SK-N-MC (cell line): ENCODE measurements at regions not wholly inside any gene's neighbourhood (a gene's known extent, or its start where the extent isn't known, plus 50 kb on each side); places are given as distances from the start of the nearest gene placed in this dataset.

Experiments used
- EZH2 ChIP-seq: fragments of 200-600 bp; sonication (generic); IDR thresholded peaks from one replicate; pipeline ENCODE4 v1.6.1; 2017; ENCODE audit warnings: antibody characterized with exemption
- POLR2AphosphoS5 ChIP-seq: IDR thresholded peaks from 2 replicates; pipeline ENCODE4 v1.6.1; 2012; ENCODE audit warnings: mild to moderate bottlenecking, low read depth, low read length, borderline replicate concordance

GRCh38 chr10:36050763-36051499 is 408.8 kb upstream of the FZD8 start:
- no peak for TF ChIP-seq EZH2
- TF ChIP-seq POLR2AphosphoS5, result no peak
